H1 (cell line): ENCODE measurements at regions not wholly inside any gene's neighbourhood (a gene's known extent, or its start where the extent isn't known, plus 50 kb on each side); places are given as distances from the start of the nearest gene placed in this dataset.

Experiments used
- CTCF ChIA-PET: fragments of 300-600 bp; sonication (Branson Sonifier 250); formaldehyde crosslinking; loops from one replicate; lab custom pipeline; 2021; ENCODE audit not compliant: partially characterized antibody; lab: Charles Lee
- POLR2A ChIA-PET: fragments of 300-600 bp; sonication (Branson Sonifier 250); formaldehyde crosslinking; loops from one replicate; lab custom pipeline; 2021; ENCODE audit warnings: inconsistent platforms; ENCODE audit not compliant: partially characterized antibody; lab: Charles Lee
- DNase-seq, 2 experiments: peaks; one replicate each; pipeline versions ENCODE4 v3.0.0 to v3.0.0-alpha.2; 2010 to 2022; ENCODE audit warnings: low spot score in 2 of 2, low read depth in 1 of 2, mixed read lengths in 1 of 2
- FAIRE-seq: peaks from 2 replicates; lab custom pipeline; 2011; peaks lifted over from hg19 to GRCh38; lab: Jason Lieb, UNC
- H2AFZ ChIP-seq: 2 replicates; pipeline ENCODE4 v1.8.1; 2012; ENCODE audit warnings: low read length, inconsistent platforms
- H2AK5ac ChIP-seq: 2 replicates; pipeline ENCODE4 v1.6.1; 2013; ENCODE audit warnings: low read depth, low read length
- H2BK120ac ChIP-seq: replicated peaks from 2 replicates; pipeline ENCODE3; 2013; ENCODE audit warnings: low read depth, low read length, inconsistent platforms
- H2BK12ac ChIP-seq: 2 replicates; pipeline ENCODE4 v1.6.1; 2013; ENCODE audit warnings: low read depth, low read length
- H2BK15ac ChIP-seq: 2 replicates; pipeline ENCODE4 v1.6.1; 2013; ENCODE audit warnings: low read length
- H2BK20ac ChIP-seq: 2 replicates; pipeline ENCODE4 v1.6.1; 2013; ENCODE audit warnings: low read length
- H2BK5ac ChIP-seq: 2 replicates; pipeline ENCODE4 v1.6.1; 2013; ENCODE audit warnings: low read depth, low read length
- H3K14ac ChIP-seq: 2 replicates; pipeline ENCODE4 v1.6.1; 2013; ENCODE audit warnings: inconsistent platforms; ENCODE audit not compliant: insufficient read length
- H3K18ac ChIP-seq: 2 replicates; pipeline ENCODE4 v1.6.1; 2013; ENCODE audit warnings: low read length; ENCODE audit errors: extremely low read depth
- H3K23ac ChIP-seq: 2 replicates; pipeline ENCODE4 v1.6.1; 2013; ENCODE audit warnings: inconsistent platforms; ENCODE audit not compliant: insufficient read length
- H3K23me2 ChIP-seq: 2 replicates; pipeline ENCODE4 v1.6.1; 2013; ENCODE audit warnings: low read depth, low read length
- H3K27ac ChIP-seq: 2 replicates; pipeline ENCODE4 v1.6.1; 2011; ENCODE audit warnings: low read depth, low read length, inconsistent platforms
- H3K27me3 ChIP-seq, 4 experiments: replicated peaks in 1 of 4; 1 replicate in 1 of 4; 2 replicates in 3 of 4; pipeline versions ENCODE4 v1.6.1 to v1.8.1; 2011 to 2013; ENCODE audit warnings: low read length in 3 of 4, mild to moderate bottlenecking in 3 of 4, inconsistent platforms in 2 of 4, mixed read lengths in 2 of 4, moderate library complexity in 1 of 4; ENCODE audit not compliant: control insufficient read depth in 3 of 4, insufficient read depth in 3 of 4; ENCODE audit errors: extremely low read depth in 1 of 4
- H3K36me3 ChIP-seq, 4 experiments: 2 replicates each; pipeline versions ENCODE4 v1.6.1 to v1.8.1; 2011 to 2013; ENCODE audit warnings: mild to moderate bottlenecking in 4 of 4, low read length in 3 of 4, moderate library complexity in 2 of 4, control low read depth in 1 of 4, inconsistent platforms in 1 of 4; ENCODE audit not compliant: insufficient read depth in 4 of 4, control insufficient read depth in 2 of 4
- H3K4ac ChIP-seq: replicated peaks from 2 replicates; pipeline ENCODE3; 2013; ENCODE audit warnings: low read length, low read depth, mixed read lengths, inconsistent platforms; ENCODE audit not compliant: insufficient read length
- H3K4me1 ChIP-seq, 4 experiments: replicated peaks in 1 of 4; 1 replicate in 1 of 4; 2 replicates in 3 of 4; pipeline versions ENCODE4 v1.6.1 to v1.8.1; 2011 to 2013; ENCODE audit warnings: low read length in 3 of 4, inconsistent platforms in 2 of 4, mixed read lengths in 1 of 4; ENCODE audit not compliant: insufficient read depth in 4 of 4, control insufficient read depth in 3 of 4
- H3K4me2 ChIP-seq, 2 experiments: 2 replicates each; pipeline versions ENCODE4 v1.6.1 to v1.8.1; 2011 to 2013; ENCODE audit warnings: low read depth in 2 of 2, low read length in 2 of 2, control low read depth in 1 of 2, inconsistent platforms in 1 of 2, mild to moderate bottlenecking in 1 of 2; ENCODE audit not compliant: insufficient read depth in 1 of 2
- H3K4me3 ChIP-seq, 4 experiments: fragments of 200-600, 300-600 bp in 1 of 4; sonication (generic), shearing (Covaris generic), sonication (Bioruptor Twin) in 1 of 4; 2 replicates each; pipeline versions ENCODE4 v1.5.1 to v1.8.1; 2011 to 2016; ENCODE audit warnings: low read length in 4 of 4, low read depth in 3 of 4, control low read depth in 2 of 4, inconsistent platforms in 2 of 4, mild to moderate bottlenecking in 2 of 4, mixed read lengths in 1 of 4, moderate library complexity in 1 of 4; ENCODE audit not compliant: insufficient read depth in 2 of 4; ENCODE audit errors: extremely low read depth in 1 of 4
- H3K56ac ChIP-seq: replicated peaks from 2 replicates; pipeline ENCODE3; 2013; ENCODE audit warnings: low read depth, mild to moderate bottlenecking, mixed read lengths, low read length, inconsistent platforms; ENCODE audit not compliant: insufficient read length
- H3K79me1 ChIP-seq: 2 replicates; pipeline ENCODE4 v1.6.1; 2013; ENCODE audit warnings: low read depth, low read length, control low read depth
- H3K79me2 ChIP-seq, 2 experiments: 2 replicates each; pipeline versions ENCODE4 v1.6.1 to v1.8.1; 2012 to 2013; ENCODE audit warnings: low read length in 2 of 2, mild to moderate bottlenecking in 2 of 2, inconsistent platforms in 1 of 2; ENCODE audit not compliant: insufficient read depth in 2 of 2, control insufficient read depth in 1 of 2
- H3K9ac ChIP-seq, 4 experiments: replicated peaks in 1 of 4; 1 replicate in 1 of 4; 2 replicates in 3 of 4; pipeline versions ENCODE4 v1.6.1 to v1.8.1; 2011 to 2013; ENCODE audit warnings: low read depth in 3 of 4, low read length in 3 of 4, control low read depth in 2 of 4, mild to moderate bottlenecking in 2 of 4, moderate library complexity in 2 of 4, inconsistent platforms in 1 of 4; ENCODE audit errors: extremely low read depth in 1 of 4
- H3K9me3 ChIP-seq, 2 experiments: 2 replicates each; pipeline versions ENCODE4 v1.6.1 to v1.8.1; 2012 to 2013; ENCODE audit warnings: mild to moderate bottlenecking in 2 of 2, moderate library complexity in 2 of 2, control low read depth in 1 of 2, inconsistent platforms in 1 of 2, low read depth in 1 of 2, low read length in 1 of 2, mixed read lengths in 1 of 2; ENCODE audit not compliant: insufficient read depth in 2 of 2
- H4K20me1 ChIP-seq, 2 experiments: replicated peaks in 1 of 2; 2 replicates each; pipeline versions ENCODE3 to v1.8.1; 2011 to 2013; ENCODE audit warnings: inconsistent platforms in 2 of 2, low read length in 2 of 2, mild to moderate bottlenecking in 1 of 2; ENCODE audit not compliant: insufficient read depth in 2 of 2, control insufficient read depth in 1 of 2
- H4K5ac ChIP-seq: 2 replicates; pipeline ENCODE4 v1.6.1; 2013; ENCODE audit warnings: low read length, low read depth, mixed read lengths, inconsistent platforms; ENCODE audit not compliant: insufficient read length
- H4K8ac ChIP-seq: 2 replicates; pipeline ENCODE4 v1.8.0; 2013; ENCODE audit warnings: mild to moderate bottlenecking, moderate library complexity, low read length, inconsistent platforms; ENCODE audit not compliant: insufficient read depth; ENCODE audit errors: extremely low read depth
- H4K91ac ChIP-seq: replicated peaks from 2 replicates; pipeline ENCODE3; 2013; ENCODE audit warnings: low read length, mixed read lengths, inconsistent platforms; ENCODE audit not compliant: insufficient read length
- KDM5A ChIP-seq: fragments of 200-600 bp; IDR thresholded peaks from 2 replicates; pipeline ENCODE4 v1.7.1; 2012; ENCODE audit warnings: mild to moderate bottlenecking, low read length, inconsistent platforms, mixed read lengths
- SIX5 ChIP-seq: IDR thresholded peaks from 2 replicates; pipeline ENCODE4 v1.6.1; 2011; ENCODE audit warnings: mild to moderate bottlenecking, low read depth, low read length
- TBP ChIP-seq: IDR thresholded peaks from 2 replicates; pipeline ENCODE4 v1.6.1; 2011; ENCODE audit warnings: low read depth, low read length, improper control_type of control experiment
- WGBS, 2 experiments: shearing (Covaris generic) in 1 of 2; methylation state at CpG; one replicate each; pipeline versions ENCODE4 v1.1.6 to v1.1.7; 2013 to 2015; ENCODE audit warnings: low lambda C conversion rate in 2 of 2, mixed read lengths in 2 of 2, inconsistent platforms in 1 of 2, low coverage in 1 of 2, missing lambda C conversion rate in 1 of 2; ENCODE audit not compliant: insufficient replicate concordance in 2 of 2, insufficient coverage in 1 of 2, insufficient read length in 1 of 2; ENCODE audit errors: extremely low coverage in 1 of 2, missing lambda C conversion rate in 1 of 2; 5-methylcytosine and 5-hydroxymethylcytosine counted together

GRCh38 chr10:57096044-57096443 lies 735.0 kb upstream of the ZWINT start:
- TF ChIP-seq KDM5A (no peak), TBP (no peak), SIX5 (no peak)
- Histone ChIP-seq H3K23ac (no peak overlapping the region), H4K8ac (no peak overlapping the region), H3K9me3 (no peaks in the 10 kb centered on the region; a peak in 1 of 4 replicates), H3K27ac (no peak overlapping the region), H3K27me3 (no peaks in the 10 kb centered on the region), H3K4ac (no peak overlapping the region), H2BK15ac (no peak overlapping the region), H3K79me2 (no peaks in the 10 kb centered on the region), H3K36me3 (no peaks in the 10 kb centered on the region; a peak in 1 of 8 replicates), H3K4me1 (peaks cover 0 to 3% (median 2%) of the 10 kb centered on the region in 4 experiments; a peak in 2 of 7 replicates), H3K79me1 (no peaks in the 10 kb centered on the region), H4K91ac (no peak overlapping the region), H3K14ac (no peak overlapping the region), H2AK5ac (no peak overlapping the region), H2BK5ac (no peak overlapping the region), H3K56ac (no peak overlapping the region), H3K23me2 (no peaks in the 10 kb centered on the region), H3K4me2 (no peak overlapping the region), H2BK12ac (no peak overlapping the region), H3K4me3 (no peak overlapping the region), H2BK120ac (no peak overlapping the region), H4K5ac (no peak overlapping the region), H3K9ac (no peak overlapping the region), H2AFZ (no peak overlapping the region), H4K20me1 (no peaks in the 10 kb centered on the region), H3K18ac (no peak overlapping the region), H2BK20ac (no peak overlapping the region)
- DNase-seq (no peak), FAIRE-seq (no peak)
- CTCF ChIA-PET: no interaction called here
- WGBS, 2 experiments: 84% methylated on average over 3 of the region's 3 CpGs; no CpG with 5 or more reads in 1 of the 2 experiments
- POLR2A ChIA-PET: interaction anchor here (0.9 kb wide), 1 partner anchor 39 kb away, joined by 3 read pairs; no protein-coding TSS in a partner anchor
